Activated CD4-positive, alpha-beta T cell treated with anti-CD3 and anti-CD28 coated beads, Interleukin-10, Interleukin-2, amounts not matched to agents 100 ng/mL and 50 ng/mL, durations not matched to agents 16 hours and 8 hours (primary cell): ENCODE measurements at regions not wholly inside any gene's neighbourhood (a gene's known extent, or its start where the extent isn't known, plus 50 kb on each side); places are given as distances from the start of the nearest gene placed in this dataset.
"Not testable (repeated sequence)": the region's sequence is repeated elsewhere in the genome, so short reads cannot be mapped to it uniquely, and the experiment has no call there.

ENCODE experiments used
- DNase-seq: peaks from one replicate; pipeline ENCODE4 v3.0.0-alpha.2; 2020

DNA sequence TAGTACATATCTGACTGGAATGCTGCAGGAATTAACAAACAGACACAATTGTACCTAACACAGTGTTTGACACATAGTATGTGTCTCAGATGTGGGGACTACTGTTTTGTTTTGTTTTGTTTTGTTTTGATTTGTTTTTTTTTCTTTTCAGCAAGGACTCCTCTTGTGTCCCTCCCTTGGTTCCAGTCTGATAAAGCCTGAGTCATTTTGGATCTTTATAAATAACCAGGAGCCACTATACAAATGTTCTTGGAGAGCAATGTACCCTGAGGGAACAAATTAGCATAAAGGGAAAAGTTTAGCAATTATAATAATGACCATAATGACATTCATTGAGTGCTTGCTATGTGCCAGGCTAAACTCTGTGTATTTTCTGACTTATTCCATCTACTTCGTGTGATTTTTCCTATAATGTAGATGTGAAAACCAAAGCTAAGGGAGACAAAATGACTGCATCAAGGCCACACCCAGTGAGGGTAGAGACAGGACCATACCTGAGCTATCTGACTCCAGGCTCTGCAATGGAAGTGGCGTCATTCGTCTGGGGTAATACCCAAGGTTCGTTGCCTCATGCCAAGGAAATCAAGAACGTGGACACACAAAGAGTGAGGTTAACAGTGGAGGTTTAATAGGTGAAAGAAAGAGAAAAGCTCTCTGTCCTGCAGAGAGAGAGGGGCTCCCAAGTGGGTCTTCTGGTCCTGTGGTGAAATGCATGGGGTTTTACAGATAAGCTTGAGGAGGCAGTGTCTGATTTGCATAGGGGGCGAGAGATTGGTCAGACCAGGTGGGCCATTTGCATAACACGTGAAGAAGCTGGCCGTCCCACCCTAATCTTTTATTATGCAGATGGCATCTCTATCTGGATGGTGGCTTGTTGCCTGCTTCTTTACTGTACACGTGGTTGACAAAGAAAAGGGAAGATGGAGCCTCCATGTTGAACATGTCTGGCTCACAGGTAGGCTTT is 285.5 kb upstream of the SFSWAP start:
- no peak for DNase-seq

DNA sequence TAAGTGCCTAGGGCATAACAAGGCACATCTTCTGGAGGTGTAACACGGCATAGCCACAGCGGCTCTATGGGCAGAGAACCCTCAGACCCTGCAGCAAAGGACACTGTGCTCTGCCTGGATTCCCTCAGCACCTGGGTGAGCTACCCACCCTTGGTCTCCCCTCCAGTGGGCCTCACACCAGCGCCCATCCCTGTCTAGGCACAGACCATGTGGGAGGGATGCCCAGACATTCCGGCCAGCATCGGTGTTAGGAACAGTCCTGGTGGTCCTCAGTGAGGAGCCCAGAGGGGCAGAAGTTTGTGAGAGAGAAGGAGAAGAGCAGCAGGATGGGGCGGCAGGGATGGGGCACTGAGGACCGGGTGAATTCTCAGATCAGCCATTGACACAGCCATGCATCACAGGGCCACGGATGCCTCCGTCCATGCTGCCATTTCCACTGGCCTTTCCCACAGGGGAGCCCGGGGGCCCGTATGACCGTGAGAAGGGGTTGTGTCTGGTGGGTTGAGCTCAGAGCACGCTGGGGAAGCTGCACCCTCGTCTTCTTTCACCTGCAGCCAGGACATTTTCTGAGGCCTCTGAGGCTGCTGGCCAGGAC is 282.7 kb upstream of the SFSWAP start:
- no peak for DNase-seq

DNA sequence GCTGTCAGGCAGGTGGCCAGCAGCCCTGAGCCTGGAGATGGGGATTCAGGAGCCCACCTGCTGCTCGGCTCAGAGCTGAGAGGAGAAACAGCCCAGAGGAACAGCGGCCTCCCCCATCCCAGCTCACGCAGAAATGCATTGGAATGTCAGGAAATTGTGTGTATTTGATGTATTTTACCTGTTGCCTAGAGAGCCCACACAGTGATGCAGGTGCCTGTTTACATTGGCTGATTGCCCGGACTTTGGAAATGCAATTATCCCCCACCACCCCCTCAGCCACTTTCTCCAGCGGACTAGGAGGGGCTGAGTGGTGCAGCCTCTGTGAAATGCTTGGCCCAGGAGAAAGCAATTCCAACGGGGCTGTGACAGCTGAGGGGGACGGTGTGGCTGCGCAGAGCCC is 281.7 kb upstream of the SFSWAP start:
- DNase-seq = not testable (repeated sequence)

DNA sequence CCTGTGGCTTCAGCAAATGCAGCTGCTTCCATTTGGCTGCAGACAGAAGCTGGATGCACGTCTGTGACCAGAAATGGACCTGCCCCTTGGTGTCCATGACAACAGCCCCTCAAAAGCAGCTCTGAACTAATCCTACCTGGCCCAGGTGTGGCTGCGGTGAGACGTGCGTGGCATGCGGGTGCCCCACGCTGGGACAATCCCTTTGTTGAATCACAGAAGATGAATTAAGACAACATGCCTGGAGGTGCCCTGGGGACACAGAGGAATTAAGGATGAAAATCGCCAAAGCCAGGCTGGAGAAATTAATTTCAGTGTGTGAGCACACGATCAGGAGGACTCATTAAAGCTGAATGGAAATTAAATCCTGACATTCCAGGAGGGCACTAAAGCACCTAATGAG is 281.2 kb upstream of the SFSWAP start:
- DNase-seq = not testable (repeated sequence)

DNA sequence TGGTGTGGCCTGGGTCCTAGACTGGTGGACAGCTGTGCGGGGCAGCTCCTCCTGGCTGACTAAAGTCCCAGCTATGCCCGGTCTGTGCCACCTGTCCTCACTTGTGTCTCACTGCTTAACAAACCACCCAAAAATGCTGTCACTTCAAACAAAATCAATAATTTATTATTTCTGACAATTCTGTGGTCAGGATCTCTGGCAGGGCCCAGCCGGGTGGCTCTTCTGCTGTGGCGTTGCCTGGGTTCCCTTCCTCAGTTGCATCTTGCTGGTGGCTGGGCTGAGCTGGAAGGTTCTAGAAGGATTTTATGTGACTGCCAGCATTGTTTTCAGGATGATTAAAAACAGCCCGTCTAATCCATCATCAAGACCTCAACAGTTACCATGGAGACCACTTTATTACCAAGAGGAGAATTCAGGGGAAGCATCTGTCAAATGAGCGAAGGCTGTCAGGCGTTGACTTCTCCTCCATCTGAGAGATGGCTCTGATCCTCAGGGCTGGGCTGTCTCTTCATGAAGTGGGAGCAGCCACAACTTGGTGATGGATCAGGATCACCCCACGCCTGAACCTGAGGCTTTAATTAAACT is 280.6 kb upstream of the SFSWAP start:
- DNase-seq = no peak

DNA sequence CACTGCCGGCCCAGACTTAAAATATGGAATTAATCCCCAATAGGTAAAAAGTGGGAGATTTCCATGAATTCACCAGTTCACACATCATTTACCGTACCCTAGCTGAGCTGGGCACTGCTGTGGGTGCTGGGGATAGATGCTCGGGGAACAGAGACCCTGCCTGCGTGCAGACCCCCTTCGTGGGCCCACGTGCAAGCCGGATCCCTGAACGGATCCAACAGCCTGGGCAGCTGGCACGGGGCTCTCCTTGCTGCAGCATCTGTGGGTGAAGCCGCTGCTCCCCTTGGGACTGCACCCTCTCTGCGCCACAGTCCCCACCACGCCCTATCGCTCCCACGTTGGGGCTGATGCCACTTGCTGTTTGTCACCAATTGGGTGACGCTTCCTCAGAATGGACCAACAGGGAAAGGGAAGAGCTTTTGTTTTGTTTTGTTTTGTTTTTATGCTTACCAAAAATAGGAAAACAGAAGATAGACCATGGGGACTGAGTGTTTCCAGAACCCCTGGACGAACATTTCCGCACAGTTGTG is 279.7 kb upstream of the SFSWAP start:
- not testable (repeated sequence) for DNase-seq

DNA sequence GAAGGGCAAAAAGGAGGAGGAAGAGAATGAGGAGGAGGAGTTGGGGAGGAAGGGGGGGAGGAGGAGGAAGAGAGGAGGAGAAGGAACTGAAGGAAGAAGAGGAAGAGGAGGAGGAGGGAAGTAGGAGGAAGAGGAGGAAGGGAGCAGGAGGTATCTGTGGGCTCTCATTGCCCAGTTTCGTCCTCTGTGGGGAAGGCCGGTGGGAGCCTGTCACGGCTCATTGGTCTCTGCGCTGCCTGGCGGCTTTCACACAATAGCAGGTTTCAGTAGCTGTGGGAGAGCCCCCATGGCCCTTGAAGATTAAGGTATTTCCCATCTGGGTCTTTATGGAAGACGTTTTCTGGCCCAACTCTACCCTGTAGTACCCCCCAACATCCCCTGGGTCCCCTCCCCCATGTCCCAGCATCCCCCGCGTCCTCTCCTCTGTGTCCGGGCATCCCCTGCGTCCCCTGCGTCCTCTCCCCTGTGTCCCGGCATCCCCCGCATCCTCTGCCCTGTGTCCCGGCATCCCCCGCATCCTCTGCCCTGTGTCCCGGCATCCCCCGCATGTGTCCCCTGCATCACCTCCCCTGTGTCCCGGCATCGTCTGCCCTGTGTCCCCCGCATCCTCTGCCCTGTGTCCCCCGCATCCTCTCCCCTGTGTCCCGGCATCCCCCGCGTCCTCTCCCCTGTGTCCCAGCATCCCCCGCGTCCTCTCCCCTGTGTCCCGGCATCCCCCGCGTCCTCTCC is 278.2 kb upstream of the SFSWAP start:
- no peak for DNase-seq

DNA sequence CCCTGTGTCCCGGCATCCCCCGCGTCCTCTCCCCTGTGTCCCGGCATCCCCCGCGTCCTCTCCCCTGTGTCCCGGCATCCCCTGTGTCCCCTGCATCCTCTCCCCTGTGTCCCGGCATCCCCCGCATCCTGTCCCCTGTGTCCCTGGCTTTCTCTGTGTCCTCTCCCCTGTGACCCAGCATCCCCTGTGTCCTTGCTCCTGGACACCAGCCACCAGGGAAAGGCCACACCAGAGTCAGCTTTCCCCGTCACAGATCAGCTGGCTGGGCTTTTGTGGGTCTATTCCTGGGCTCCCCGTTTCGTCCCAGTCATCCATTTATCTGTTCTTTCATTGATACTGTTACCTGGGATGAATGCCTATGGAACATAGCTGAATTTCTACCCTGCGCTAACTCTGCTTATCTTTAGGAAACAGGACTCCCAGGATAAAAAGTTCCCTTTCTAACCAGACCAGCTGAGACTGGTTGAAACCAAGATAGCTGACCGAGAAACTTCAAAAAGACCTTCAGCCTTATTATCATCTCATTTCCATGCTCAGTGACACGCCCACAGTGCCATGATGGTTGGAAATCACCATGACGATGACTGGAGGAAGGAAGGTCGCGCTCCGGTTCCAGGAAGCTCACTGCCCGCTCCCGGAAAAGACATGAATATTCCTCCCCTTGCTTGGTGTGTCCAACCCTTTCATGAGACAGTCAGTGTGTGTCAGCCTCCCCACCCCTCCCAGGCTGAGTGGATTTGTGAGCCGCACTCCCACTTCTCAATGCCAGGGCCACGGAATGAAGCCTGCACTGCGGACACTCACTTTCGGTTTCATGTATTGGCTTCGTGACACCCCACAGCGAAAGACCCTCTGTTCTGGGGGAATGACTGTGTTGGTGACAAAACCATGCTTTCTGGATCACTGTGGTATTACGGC is 276.4 kb upstream of the SFSWAP start:
- no peak for DNase-seq

DNA sequence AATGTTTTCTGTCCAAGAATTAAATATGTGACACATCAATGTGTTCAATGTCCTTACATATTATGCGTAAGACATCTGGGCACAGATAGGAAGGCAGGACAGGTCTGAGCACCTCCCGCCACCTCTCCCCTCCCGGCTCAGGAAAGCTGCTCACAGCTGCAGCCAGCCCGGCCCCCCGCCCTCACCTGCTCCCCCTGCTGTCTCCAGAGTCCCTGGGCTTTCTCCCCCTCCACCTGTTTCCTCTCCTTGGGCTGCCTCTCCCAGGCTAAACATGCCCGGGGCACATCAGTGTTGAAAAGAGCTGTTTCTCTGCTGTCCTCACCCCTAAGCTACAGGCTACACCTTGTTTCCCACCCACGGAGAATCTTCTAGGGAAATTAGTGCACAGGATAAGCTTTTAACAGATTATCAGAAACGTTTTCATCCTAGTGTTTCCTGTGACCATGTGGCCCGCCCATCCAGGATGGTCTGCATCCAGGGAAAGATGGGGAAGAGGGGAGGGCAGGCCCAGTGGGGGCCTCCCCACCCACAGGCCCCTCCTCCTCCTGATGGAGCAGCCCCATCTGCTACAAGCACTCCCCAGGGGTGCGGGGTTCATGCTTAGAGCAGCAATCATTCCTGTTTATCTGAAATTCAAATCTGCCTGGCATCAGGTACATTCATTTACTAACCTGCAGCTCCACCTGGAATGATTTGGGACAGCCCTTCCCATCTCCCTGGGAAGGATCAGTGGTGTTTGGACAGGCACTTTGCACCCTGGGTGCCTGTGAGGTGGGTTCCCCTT is 273.8 kb upstream of the SFSWAP start:
- DNase-seq = no peak

DNA sequence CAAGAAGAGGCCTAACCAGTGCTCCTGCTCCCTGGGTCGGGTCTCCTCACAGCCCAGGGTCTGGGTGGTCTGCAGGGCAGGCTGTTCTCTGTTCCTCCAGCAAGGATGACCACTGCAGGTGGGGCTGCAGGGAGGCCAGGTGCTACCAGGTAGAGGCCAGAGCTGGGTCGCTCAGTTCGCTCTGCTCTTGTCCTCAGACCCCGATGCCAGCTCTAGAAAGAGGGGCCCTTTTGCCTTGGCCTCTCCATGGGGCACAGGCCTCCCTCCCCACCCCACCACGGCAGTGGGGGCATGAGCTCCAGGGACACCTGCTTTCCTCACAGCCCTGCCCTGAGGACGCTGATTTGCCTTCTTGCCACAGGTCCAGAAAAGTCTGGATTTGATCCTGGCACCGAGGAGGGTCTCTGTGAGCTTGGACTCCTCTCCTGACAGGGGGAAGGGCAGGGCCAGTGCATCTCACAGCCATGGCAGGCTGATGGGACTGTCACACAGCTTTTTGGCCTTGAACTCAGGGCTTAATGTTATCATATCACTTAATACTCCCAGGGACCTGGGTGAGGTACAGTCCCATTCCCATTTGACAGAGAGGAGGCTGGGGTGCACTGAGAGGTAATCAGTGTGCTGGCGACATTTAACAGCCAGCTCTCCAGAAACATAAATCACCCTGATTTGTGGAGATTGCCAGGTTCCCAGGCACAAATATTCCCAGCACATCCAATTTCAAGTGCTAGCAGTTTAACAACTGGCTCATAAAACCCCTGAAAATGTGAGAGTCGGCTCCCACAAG is 273.0 kb upstream of the SFSWAP start:
- DNase-seq = no peak

DNA sequence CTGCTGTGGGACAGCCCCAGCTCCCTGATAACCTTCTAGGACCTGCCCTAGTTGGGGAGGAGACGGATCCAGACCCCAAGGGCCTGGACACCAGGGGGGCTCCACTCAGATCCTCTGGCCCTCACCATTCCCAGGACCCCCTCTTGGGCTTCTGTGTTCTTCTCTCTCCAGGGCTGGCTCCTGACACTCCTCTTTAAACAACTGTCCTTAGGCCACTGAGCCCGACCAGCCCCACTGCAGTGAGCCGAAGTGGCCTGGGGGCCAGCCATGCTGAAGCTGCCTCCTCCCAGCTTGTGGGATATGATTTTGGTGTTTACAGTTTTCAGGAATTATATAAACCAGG is 272.4 kb upstream of the SFSWAP start:
- DNase-seq = not testable (repeated sequence)

DNA sequence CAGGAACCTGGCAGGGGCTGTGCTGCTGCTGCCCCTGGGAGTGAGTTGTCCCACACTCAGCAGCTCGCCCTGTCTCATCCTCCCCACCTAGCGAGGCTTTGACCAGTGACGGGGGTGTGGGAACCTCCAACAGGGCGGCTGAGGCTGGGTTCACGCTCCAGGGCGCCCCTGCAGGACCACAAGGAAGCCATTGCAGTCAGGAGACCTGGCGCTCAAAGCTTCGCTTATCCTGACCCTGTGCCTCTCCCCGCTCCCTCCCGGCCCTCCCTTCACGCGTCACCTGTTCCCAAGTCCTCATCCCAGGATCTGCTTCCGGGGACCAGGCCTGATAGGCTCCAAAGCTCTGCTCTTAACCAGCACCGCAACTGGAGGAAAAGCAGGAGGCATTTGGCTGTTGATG is 272.0 kb upstream of the SFSWAP start:
- DNase-seq = no peak

DNA sequence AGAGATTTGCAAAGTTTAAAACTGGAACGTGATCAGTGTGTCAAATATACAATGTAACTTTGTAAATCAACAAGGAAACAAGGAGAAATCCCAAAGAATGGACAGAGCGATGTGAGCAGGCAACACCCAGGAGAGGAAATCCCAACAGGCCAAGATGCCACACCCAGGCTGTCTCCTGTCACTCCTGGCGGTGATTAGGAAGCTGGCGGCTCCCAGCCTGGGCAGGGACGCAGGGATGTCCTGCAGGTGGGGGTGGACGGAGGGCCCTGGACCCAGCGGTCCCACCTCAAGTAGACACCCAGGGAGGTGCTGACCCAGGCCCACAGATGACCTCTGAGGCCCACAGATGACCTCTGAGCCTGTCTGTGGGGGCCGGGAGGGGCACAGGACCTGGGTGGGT is 271.1 kb upstream of the SFSWAP start:
- not testable (repeated sequence) for DNase-seq

DNA sequence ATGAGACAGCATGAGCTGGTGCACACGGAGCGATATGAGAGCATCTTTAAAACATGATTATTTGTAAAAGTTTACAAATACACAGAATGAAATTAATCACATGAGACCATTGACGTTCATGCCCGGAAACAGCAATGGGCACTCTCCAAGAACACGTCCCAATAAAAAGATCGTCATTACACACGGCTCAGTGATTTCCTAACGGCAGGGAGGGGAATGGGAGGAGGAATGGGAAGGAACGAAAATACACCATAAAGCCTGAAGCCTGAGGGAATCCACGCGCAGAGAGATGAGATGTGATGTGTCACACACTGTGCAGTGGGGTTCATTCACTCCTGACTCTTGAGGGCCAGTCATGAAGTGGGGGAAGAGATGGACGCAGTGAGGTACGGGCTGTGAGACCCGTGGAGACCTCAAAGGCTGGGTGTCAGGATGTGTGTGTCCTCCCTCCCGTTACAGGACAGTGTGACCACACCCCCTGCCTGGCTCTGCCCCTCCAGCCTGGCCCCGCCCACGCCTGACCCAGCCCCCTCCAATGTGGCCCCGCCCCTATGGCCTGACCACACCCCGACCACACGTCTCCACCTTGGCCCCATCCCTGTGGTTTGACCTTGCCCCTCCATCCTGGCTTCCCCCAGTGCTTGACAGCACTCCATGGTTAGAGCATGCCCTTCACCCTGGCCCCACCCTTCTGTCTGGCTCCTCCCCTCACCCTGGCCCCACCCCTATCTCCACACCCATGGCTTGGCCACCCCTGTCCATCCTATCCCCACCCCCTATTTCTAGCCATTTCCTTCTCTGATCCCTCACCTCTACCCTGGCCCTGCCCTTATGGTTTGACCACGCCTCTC is 270.5 kb upstream of the SFSWAP start:
- DNase-seq = not testable (repeated sequence)

DNA sequence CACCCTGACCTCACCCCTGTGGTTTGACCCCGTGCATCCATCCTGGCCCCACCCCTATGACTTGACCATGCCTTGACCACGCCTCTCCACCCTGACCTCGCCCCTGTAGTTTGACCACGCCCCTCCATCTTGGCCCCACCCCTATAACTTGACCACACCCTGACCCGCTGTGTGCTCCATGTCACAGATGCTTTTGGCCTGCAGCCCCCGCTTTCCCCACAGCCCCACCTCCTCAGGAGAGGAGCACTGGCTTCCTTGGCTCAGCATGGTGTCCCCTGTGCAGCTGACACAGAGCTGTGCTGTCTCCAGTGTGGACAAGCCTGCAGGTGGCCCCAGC is 269.9 kb upstream of the SFSWAP start:
- DNase-seq = no peak

DNA sequence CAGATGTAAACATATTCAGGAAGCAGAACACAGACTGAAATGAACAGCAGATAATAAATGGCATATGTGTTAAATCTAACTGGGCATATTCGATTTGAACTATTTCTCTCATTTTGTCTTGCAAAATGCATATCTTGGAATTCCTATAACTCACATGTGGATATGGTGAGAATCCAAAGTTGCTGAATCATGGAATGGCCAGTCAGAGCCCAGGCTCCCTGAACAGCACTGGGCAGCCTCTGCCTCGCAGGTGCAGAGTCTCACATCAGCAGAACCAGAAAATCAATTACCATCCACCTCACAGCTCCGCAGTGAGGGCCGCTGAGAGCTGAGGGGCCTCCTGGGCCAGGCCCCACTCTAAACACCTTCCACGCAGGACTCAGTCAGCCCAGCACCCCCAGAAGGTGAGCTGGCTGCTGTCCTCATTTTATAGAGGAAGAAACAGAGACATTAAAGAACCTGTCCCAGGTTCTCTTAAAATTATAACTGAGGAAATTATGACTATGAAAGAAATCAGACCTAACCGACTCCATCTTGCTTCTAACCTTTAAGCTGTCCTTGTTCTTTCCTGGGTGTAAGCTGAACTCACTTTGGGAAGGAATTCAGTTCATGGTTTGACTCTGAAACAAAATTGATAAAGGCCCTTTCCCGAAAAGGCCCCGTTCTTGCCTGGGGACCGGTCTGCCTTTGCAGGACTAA is 269.1 kb upstream of the SFSWAP start:
- DNase-seq = no peak

DNA sequence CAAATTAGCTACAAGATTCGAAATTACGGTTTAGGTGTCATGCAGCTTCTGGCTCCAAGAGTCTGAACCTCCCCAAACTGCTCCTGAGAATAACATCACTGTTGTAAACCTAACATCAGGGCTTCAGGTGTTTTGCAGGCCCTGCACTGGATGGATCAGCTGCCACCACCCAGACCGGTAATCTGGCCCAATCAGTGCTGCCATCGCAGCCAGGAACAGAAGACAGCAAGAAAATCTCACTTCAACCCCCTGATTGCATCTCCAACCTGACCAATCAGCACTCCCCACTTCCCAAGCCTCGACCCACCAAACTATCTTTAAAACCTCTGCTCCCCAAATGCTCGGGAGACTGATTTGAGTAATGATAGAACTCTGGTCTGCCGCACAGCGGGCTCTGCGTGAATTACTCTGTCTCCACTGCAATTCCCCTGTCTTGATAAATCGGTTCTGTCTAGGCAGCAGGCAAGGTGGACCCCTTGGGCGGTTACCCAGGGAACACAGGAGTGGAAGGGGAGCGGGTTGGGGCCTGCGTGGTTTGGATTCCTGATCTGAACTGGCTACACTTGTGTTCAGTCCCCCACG is 268.5 kb upstream of the SFSWAP start:
- DNase-seq = no peak
